A673 (cell line): ENCODE measurements at regions not wholly inside any gene's neighbourhood (a gene's known extent, or its start where the extent isn't known, plus 50 kb on each side); places are given as distances from the start of the nearest gene placed in this dataset.

Experiments
- EZH2 ChIP-seq: fragments of 200-600 bp; sonication (generic); IDR thresholded peaks from 2 replicates; pipeline ENCODE4 v1.6.1; 2017; ENCODE audit warnings: borderline replicate concordance, low read depth, mild to moderate bottlenecking, mixed read lengths, antibody characterized with exemption, low read length; ENCODE audit not compliant: poor library complexity, severe bottlenecking
- TF ChIP-seq, protein P1 (sequence below): fragments of 300-800, 200-600 bp; sonication (generic); conservative IDR thresholded peaks from 2 replicates; pipeline ENCODE4 v1.5.1; 2017; ENCODE audit warnings: low read depth, mild to moderate bottlenecking, antibody characterized with exemption, low read length, moderate library complexity, mixed read lengths

DNA sequence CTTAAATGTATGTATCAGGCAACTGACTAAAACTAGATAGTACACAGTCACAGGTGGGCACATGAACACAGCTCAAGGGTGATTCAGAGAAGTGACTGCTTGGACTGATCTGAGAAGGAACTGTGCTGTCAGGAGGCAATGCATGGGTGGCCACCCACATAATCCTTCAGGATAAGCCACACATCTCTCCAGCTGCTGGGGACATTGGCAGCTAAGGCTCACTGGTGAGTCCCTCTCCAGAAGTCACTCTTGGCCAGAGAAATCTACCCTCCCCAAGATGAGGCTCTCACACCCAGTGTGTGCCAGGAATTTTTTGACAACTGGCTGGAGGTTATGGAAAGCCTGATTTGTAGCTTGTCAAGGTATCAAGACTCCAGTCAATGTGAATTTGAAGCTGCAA, 302.4 kb upstream of the NEBL start:
- TF ChIP-seq, protein P1, sequence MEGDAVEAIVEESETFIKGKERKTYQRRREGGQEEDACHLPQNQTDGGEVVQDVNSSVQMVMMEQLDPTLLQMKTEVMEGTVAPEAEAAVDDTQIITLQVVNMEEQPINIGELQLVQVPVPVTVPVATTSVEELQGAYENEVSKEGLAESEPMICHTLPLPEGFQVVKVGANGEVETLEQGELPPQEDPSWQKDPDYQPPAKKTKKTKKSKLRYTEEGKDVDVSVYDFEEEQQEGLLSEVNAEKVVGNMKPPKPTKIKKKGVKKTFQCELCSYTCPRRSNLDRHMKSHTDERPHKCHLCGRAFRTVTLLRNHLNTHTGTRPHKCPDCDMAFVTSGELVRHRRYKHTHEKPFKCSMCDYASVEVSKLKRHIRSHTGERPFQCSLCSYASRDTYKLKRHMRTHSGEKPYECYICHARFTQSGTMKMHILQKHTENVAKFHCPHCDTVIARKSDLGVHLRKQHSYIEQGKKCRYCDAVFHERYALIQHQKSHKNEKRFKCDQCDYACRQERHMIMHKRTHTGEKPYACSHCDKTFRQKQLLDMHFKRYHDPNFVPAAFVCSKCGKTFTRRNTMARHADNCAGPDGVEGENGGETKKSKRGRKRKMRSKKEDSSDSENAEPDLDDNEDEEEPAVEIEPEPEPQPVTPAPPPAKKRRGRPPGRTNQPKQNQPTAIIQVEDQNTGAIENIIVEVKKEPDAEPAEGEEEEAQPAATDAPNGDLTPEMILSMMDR: no peak
- TF ChIP-seq EZH2: no peak
